Naive thymus-derived CD4-positive, alpha-beta T cell (primary cell): ENCODE measurements at regions not wholly inside any gene's neighbourhood (a gene's known extent, or its start where the extent isn't known, plus 50 kb on each side); places are given as distances from the start of the nearest gene placed in this dataset.
A peak's percentile ranks its signal among the peaks of the same experiment; 100 is the strongest.

Experiments used
- ATAC-seq: fragments of 150-1000 bp; cut with Tn5 transposase; 2 replicates; pipeline ENCODE4 v1.10.0; 2021; ENCODE audit warnings: mild to moderate bottlenecking, moderate library complexity
- CTCF ChIA-PET: fragments of 350-600 bp; sonication (Branson Sonifier 250); formaldehyde crosslinking; loops from one replicate; lab custom pipeline; 2021; ENCODE audit warnings: antibody characterized with exemption; lab: Charles Lee
- POLR2A ChIA-PET: fragments of 350-600 bp; sonication (Branson Sonifier 250); formaldehyde crosslinking; loops from one replicate; lab custom pipeline; 2021; ENCODE audit warnings: antibody characterized with exemption, inconsistent platforms; lab: Charles Lee
- DNase-seq, 9 donors: peaks; one replicate each; pipeline versions ENCODE4 v3.0.0 to v3.0.0-alpha.2; 2020 to 2022; ENCODE audit warnings: mixed read lengths in 1 of 9
- H3K27ac ChIP-seq: one replicate; pipeline ENCODE4 v1.7.0; 2013; ENCODE audit warnings: mild to moderate bottlenecking, low read depth, low read length, moderate library complexity
- H3K27me3 ChIP-seq, 2 donors: one replicate each; pipeline ENCODE4 v1.7.0; 2013; ENCODE audit warnings: low read length in 2 of 2, mild to moderate bottlenecking in 2 of 2, moderate library complexity in 2 of 2; ENCODE audit not compliant: control insufficient read depth in 2 of 2, insufficient read depth in 2 of 2
- H3K36me3 ChIP-seq, 3 experiments: 1 replicate in 2 of 3; 2 replicates in 1 of 3; pipeline ENCODE4 v1.7.0; 2013; ENCODE audit warnings: low read length in 3 of 3, mild to moderate bottlenecking in 3 of 3, moderate library complexity in 1 of 3; ENCODE audit not compliant: insufficient read depth in 3 of 3, control insufficient read depth in 2 of 3
- H3K4me1 ChIP-seq, 2 donors: one replicate each; pipeline ENCODE4 v1.7.0; 2013; ENCODE audit warnings: low read length in 2 of 2, mild to moderate bottlenecking in 2 of 2, moderate library complexity in 1 of 2; ENCODE audit not compliant: control insufficient read depth in 2 of 2, insufficient read depth in 2 of 2
- H3K4me3 ChIP-seq: 2 replicates; pipeline ENCODE4 v1.7.0; 2013; ENCODE audit warnings: mild to moderate bottlenecking, low read length
- H3K9me3 ChIP-seq, 3 experiments: 1 replicate in 2 of 3; 2 replicates in 1 of 3; pipeline ENCODE4 v1.7.0; 2013; ENCODE audit warnings: low read length in 3 of 3; ENCODE audit not compliant: control insufficient read depth in 2 of 3
- H3K27ac Mint-ChIP-seq, 9 donors: one replicate each; pipeline ENCODE4 v1.8.0; 2020 to 2022; ENCODE audit warnings: mixed read lengths in 9 of 9, mild to moderate bottlenecking in 8 of 9, moderate library complexity in 5 of 9, inconsistent platforms in 2 of 9
- H3K27me3 Mint-ChIP-seq, 5 donors: one replicate each; pipeline ENCODE4 v1.8.0; 2021 to 2022; ENCODE audit warnings: mixed read lengths in 5 of 5, mild to moderate bottlenecking in 1 of 5
- H3K36me3 Mint-ChIP-seq, 5 donors: one replicate each; pipeline ENCODE4 v1.8.0; 2020 to 2022; ENCODE audit warnings: mixed read lengths in 5 of 5, mild to moderate bottlenecking in 3 of 5, inconsistent platforms in 1 of 5
- H3K4me1 Mint-ChIP-seq, 7 donors: one replicate each; pipeline ENCODE4 v1.8.0; 2020 to 2022; ENCODE audit warnings: mixed read lengths in 7 of 7, mild to moderate bottlenecking in 3 of 7, inconsistent platforms in 1 of 7
- H3K4me3 Mint-ChIP-seq, 10 donors: one replicate each; pipeline ENCODE4 v1.8.0; 2020 to 2022; ENCODE audit warnings: mild to moderate bottlenecking in 10 of 10, mixed read lengths in 10 of 10, moderate library complexity in 6 of 10, inconsistent platforms in 2 of 10
- H3K9me3 Mint-ChIP-seq, 11 donors: one replicate each; pipeline ENCODE4 v1.8.0; 2020 to 2022; ENCODE audit warnings: mixed read lengths in 11 of 11, mild to moderate bottlenecking in 4 of 11, inconsistent platforms in 1 of 11, moderate library complexity in 1 of 11
- intact Hi-C, 2 donors: fragments of 100-400 bp; cut with micrococcal nuclease; formaldehyde crosslinking; loops; one replicate each; pipeline ENCODE4 v1.15.1; 2023

GRCh38 chr10:64113375-64113774, 592.2 kb downstream of the REEP3 start:
- Histone ChIP-seq H3K27me3 (no peaks in the 10 kb centered on the region), H3K36me3 (no peaks in the 10 kb centered on the region), H3K4me3 (no peak overlapping the region), H3K27ac (no peak overlapping the region), H3K9me3 (no peaks in the 10 kb centered on the region), H3K4me1 (no peaks in the 10 kb centered on the region)
- POLR2A ChIA-PET = no interaction called here
- intact Hi-C loops = no loop called here
- H3K4me3 Mint-ChIP-seq = no peak overlapping the region
- DNase-seq (no peak), ATAC-seq (no peak)
- no peak overlapping the region for H3K27ac Mint-ChIP-seq
- no peaks in the 10 kb centered on the region for H3K36me3 Mint-ChIP-seq
- H3K9me3 Mint-ChIP-seq = peaks cover 0 to 5% (median 0%) of the 10 kb centered on the region in 11 donors
- peaks cover 0 to 9% (median 0%) of the 10 kb centered on the region in 5 donors for H3K27me3 Mint-ChIP-seq
- peaks cover 0 to 16% (median 6%) of the 10 kb centered on the region in 7 donors for H3K4me1 Mint-ChIP-seq
- CTCF ChIA-PET = no interaction called here

DNA sequence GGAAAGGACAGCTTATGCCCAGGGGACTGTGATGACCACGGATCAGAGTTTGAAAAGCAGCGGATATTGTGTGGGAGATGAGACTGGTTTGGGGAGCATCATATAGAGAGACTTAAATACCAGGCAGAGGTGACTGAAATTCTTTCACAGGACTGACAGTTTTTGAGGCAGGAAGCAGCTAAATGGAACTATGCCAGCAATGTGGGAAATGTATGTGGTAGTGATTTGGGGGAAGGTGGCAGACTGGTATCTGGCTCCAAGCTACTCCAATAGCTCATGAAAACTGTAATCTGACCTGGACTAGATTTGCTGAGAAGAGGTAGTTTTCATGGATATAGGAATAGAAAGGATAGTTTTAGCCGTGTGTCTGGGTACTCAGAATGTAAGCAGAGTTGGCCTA, 592.6 kb downstream of the REEP3 start:
- ChIA-PET CTCF (no interaction called here), POLR2A (no interaction called here)
- no peaks in the 10 kb centered on the region for H3K27me3 ChIP-seq
- H3K27me3 Mint-ChIP-seq = peaks cover 0 to 9% (median 0%) of the 10 kb centered on the region in 5 donors
- H3K4me3 Mint-ChIP-seq = no peak overlapping the region
- no peaks in the 10 kb centered on the region for H3K4me1 ChIP-seq
- H3K27ac Mint-ChIP-seq = peak overlapping the region in 1 of 9 donors; percentile 13
- H3K36me3 ChIP-seq = no peaks in the 10 kb centered on the region
- H3K9me3 ChIP-seq = no peaks in the 10 kb centered on the region
- no peak overlapping the region for H3K27ac ChIP-seq
- no peaks in the 10 kb centered on the region for H3K36me3 Mint-ChIP-seq
- ATAC-seq (no peak), DNase-seq (peak in 1 of 9 donors; percentile 3)
- peaks cover 0 to 5% (median 0%) of the 10 kb centered on the region in 11 donors for H3K9me3 Mint-ChIP-seq
- intact Hi-C loops = no loop called here
- no peak overlapping the region for H3K4me3 ChIP-seq
- H3K4me1 Mint-ChIP-seq = peaks cover 0 to 16% (median 6%) of the 10 kb centered on the region in 7 donors

GRCh38 chr10:64115471-64115870, 594.3 kb downstream of the REEP3 start:
- Mint-ChIP-seq H3K36me3 (no peaks in the 10 kb centered on the region), H3K9me3 (peaks cover 0 to 5% (median 0%) of the 10 kb centered on the region in 11 donors), H3K27ac (no peak overlapping the region), H3K4me3 (no peak overlapping the region), H3K27me3 (peaks cover 0 to 9% (median 2%) of the 10 kb centered on the region in 5 donors), H3K4me1 (peaks cover 0 to 16% (median 6%) of the 10 kb centered on the region in 7 donors)
- H3K4me1 ChIP-seq = no peaks in the 10 kb centered on the region
- POLR2A ChIA-PET = no interaction called here
- H3K36me3 ChIP-seq = no peaks in the 10 kb centered on the region
- H3K27ac ChIP-seq = no peak overlapping the region
- CTCF ChIA-PET = no interaction called here
- ATAC-seq (no peak), DNase-seq (no peak)
- no peaks in the 10 kb centered on the region for H3K27me3 ChIP-seq
- no peak overlapping the region for H3K4me3 ChIP-seq
- no peaks in the 10 kb centered on the region for H3K9me3 ChIP-seq
- intact Hi-C loops = no loop called here

DNA sequence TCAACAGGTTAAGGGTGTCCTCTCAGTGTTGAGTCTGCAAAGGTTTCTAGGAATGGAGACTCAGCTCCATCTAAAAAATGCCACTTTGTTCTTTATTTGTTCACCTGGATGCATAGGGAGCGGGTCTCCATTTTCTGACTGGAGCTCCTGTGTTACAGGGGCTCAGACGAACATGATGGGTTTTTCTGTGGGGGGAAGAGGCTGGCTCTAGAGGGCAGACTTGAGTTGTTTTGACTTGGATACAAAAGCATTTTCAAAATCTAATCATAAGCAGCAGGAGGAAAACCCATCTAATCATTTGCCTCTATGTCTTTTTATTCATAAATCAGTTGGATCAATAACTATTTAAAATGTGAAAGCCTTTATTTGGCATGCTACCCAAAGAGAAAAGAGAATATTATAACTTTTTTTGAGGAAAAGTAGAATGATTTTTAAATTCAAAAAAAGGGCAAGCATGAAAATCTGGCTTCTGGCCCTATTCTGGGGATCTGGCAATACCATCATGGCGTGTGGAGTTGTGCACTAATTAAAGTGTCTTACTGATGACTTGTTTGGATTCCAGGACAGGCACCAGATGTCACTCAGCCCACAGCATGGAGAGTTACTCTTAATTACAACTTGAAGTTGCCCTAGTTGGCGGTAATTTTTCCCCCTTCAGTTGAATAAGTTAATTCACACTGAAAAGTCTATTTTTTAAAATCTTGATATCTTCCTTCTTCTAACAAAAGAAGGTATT, 594.9 kb downstream of the REEP3 start:
- Histone ChIP-seq H3K36me3 (no peaks in the 10 kb centered on the region), H3K4me3 (no peak overlapping the region), H3K9me3 (no peaks in the 10 kb centered on the region), H3K27me3 (no peaks in the 10 kb centered on the region), H3K27ac (no peak overlapping the region), H3K4me1 (no peaks in the 10 kb centered on the region)
- Mint-ChIP-seq H3K27me3 (peaks cover 0 to 9% (median 2%) of the 10 kb centered on the region in 5 donors), H3K27ac (no peak overlapping the region), H3K4me1 (peaks cover 0 to 16% (median 6%) of the 10 kb centered on the region in 7 donors), H3K9me3 (peaks cover 0 to 5% (median 0%) of the 10 kb centered on the region in 11 donors), H3K36me3 (no peaks in the 10 kb centered on the region), H3K4me3 (no peak overlapping the region)
- CTCF ChIA-PET = no interaction called here
- intact Hi-C loops = no loop called here
- DNase-seq (no peak), ATAC-seq (no peak)
- POLR2A ChIA-PET = no interaction called here

GRCh38 chr10:64116707-64117106, 595.5 kb downstream of the REEP3 start:
- Mint-ChIP-seq H3K9me3 (peaks cover 0 to 5% (median 0%) of the 10 kb centered on the region in 11 donors), H3K27me3 (peaks cover 0 to 9% (median 2%) of the 10 kb centered on the region in 5 donors), H3K4me3 (no peak overlapping the region), H3K4me1 (peaks cover 0 to 16% (median 6%) of the 10 kb centered on the region in 7 donors), H3K36me3 (no peaks in the 10 kb centered on the region), H3K27ac (no peak overlapping the region)
- no peaks in the 10 kb centered on the region for H3K9me3 ChIP-seq
- H3K27ac ChIP-seq = no peak overlapping the region
- ATAC-seq (no peak), DNase-seq (no peak)
- H3K4me1 ChIP-seq = no peaks in the 10 kb centered on the region
- intact Hi-C loops = no loop called here
- ChIA-PET CTCF (no interaction called here), POLR2A (no interaction called here)
- H3K36me3 ChIP-seq = no peaks in the 10 kb centered on the region
- no peak overlapping the region for H3K4me3 ChIP-seq
- H3K27me3 ChIP-seq = no peaks in the 10 kb centered on the region

DNA sequence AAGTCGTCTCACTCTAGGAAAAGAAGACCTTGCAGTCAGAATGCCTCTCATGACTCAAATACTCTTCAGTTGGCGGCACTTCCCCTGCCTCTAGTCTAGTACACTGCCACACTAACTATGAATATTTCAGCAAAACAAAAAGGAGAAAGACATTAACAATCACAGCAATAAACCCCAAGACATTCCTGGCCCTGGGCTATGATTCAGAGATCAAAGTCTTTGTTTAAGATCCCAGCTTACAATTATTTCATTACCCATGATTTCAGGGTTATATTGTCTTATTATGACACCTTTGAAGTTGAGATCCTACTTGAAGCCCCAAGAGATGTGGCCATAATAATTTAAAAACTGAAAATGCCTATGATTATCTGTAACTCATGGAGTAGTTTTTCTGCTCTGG, 597.5 kb downstream of the REEP3 start:
- peaks cover 0 to 4% (median 0%) of the 10 kb centered on the region in 11 donors for H3K9me3 Mint-ChIP-seq
- Histone ChIP-seq H3K27me3 (no peaks in the 10 kb centered on the region), H3K36me3 (no peaks in the 10 kb centered on the region), H3K9me3 (no peaks in the 10 kb centered on the region), H3K4me3 (no peak overlapping the region), H3K4me1 (no peaks in the 10 kb centered on the region), H3K27ac (no peak overlapping the region)
- intact Hi-C loops = no loop called here
- H3K27ac Mint-ChIP-seq = no peak overlapping the region
- no peak overlapping the region for H3K4me3 Mint-ChIP-seq
- ATAC-seq (no peak), DNase-seq (no peak)
- ChIA-PET POLR2A (no interaction called here), CTCF (no interaction called here)
- H3K36me3 Mint-ChIP-seq = no peaks in the 10 kb centered on the region
- H3K4me1 Mint-ChIP-seq = peaks cover 0 to 2% (median 1%) of the 10 kb centered on the region in 7 donors
- peaks cover 0 to 6% (median 0%) of the 10 kb centered on the region in 5 donors for H3K27me3 Mint-ChIP-seq
